Adrenal gland (tissue), 9 donors: ENCODE measurements at regions not wholly inside any gene's neighbourhood (a gene's known extent, or its start where the extent isn't known, plus 50 kb on each side); places are given as distances from the start of the nearest gene placed in this dataset.

Source experiments
- DNase-seq, 7 donors: peaks; one replicate each; pipeline ENCODE4 v3.0.0-alpha.2; 2019 to 2020
- H3K27ac ChIP-seq, 5 donors: fragments of 200-600 bp; sonication (generic) in 4 of 5; 1 replicate in 3 of 5; 2 replicates in 2 of 5; pipeline versions ENCODE4 v1.5.1 to v1.8.0; 2016 to 2020; ENCODE audit warnings: mild to moderate bottlenecking in 1 of 5
- H3K27me3 ChIP-seq: fragments of 200-600 bp; 2 replicates; pipeline ENCODE4 v1.8.0; 2021
- H3K36me3 ChIP-seq, 2 donors: fragments of 200-600 bp; replicated peaks in 1 of 2; 1 replicate in 1 of 2; 2 replicates in 1 of 2; pipeline versions ENCODE4 v1.5.1 to v1.8.0; 2018 to 2022
- H3K4me1 ChIP-seq, 2 donors: fragments of 200-600 bp; replicated peaks in 1 of 2; 1 replicate in 1 of 2; 2 replicates in 1 of 2; pipeline versions ENCODE4 v1.5.1 to v1.8.0; 2018 to 2021
- H3K4me3 ChIP-seq, 4 donors: fragments of 200-600 bp; sonication (generic) in 3 of 4; one replicate each; pipeline ENCODE4 v1.5.1; 2016 to 2018
- H3K9me3 ChIP-seq, 3 donors: fragments of 200-600 bp; sonication (generic) in 1 of 3; replicated peaks in 1 of 3; 1 replicate in 2 of 3; 2 replicates in 1 of 3; pipeline versions ENCODE4 v1.5.1 to v1.8.0; 2016 to 2021
- POLR2A ChIP-seq, 2 donors: fragments of 450-650 bp; IDR thresholded peaks; one replicate each; pipeline ENCODE4 v1.6.1; 2017; ENCODE audit warnings: antibody characterized with exemption in 2 of 2, mild to moderate bottlenecking in 2 of 2, moderate library complexity in 1 of 2
- WGBS, 4 donors: extraction: QIAGEN DNeasy Blood & Tissue Kit in 2 of 4; methylation state at CpG; one replicate each; pipeline versions ENCODE4 v1.1.5 to v1.1.7; 2013 to 2017; 5-methylcytosine and 5-hydroxymethylcytosine counted together
- intact Hi-C, 2 donors: fragments of 100-400 bp; cut with DNase I; formaldehyde crosslinking; loops; one replicate each; pipeline versions ENCODE4 v1.14.1 to v1.15.0; 2022 to 2023
- TF ChIP-seq, protein P1 (sequence below), 6 experiments: fragments of 450-650 bp in 4 of 6; fragments of 200-600 bp in 2 of 6; sonication (generic) in 1 of 6; IDR thresholded peaks; 1 replicate in 5 of 6; 2 replicates in 1 of 6; pipeline versions ENCODE4 v1.5.1 to v1.8.0; 2016 to 2021; ENCODE audit warnings: antibody characterized with exemption in 6 of 6, mild to moderate bottlenecking in 2 of 6, moderate library complexity in 1 of 6
- donor health status: healthy with polysubstance abuse.
- donor health status: Bipolar disorder and iron deficiency.
- donor health status: DM: yes; HTN: yes; CAD: no.
- donor health status: DM: no; HTN: no; CAD: no.
- donor health status: DM: no; HTN: no; CAD: no.

DNA sequence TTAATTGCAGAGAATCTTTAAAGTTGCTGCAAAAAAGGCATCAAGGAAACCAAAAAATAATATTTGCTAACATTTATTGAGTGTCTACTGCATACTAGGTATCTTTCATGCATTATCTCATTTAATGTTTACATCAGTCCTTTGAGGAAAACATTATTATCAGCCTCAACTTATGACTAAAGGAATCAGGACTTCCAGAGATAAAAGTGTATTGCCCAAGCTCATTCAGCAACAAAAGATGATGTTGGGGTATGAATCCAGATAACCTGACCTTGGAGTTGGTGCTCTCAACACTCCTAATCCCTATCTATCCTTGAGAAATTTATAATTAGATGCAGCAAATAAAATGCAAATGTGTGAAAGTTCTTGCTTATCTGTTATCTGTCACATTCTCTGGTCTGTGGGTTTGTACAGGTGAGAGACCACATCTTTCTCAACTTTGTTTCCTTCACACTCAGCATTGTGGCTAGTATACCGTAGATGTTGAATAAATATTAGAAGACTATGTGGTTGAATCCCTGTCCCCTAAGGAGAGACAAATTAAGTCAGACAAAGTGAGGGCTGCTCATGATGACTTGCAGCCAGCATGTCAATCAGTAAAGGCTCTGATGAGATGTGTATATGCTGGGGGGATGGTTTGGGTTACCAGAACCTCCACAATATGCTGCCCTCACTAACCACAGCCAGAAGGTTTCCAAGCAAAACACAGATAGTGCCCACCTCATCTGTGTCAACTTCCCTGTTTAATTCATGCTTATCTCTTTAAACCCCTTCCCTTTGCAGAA is 82.6 kb downstream of the NOG start:
- no peak overlapping the region for H3K4me3 ChIP-seq
- H3K27ac ChIP-seq, result no peak overlapping the region
- intact Hi-C loops, result no loop called here
- DNase-seq, result no peak
- peaks cover 37% of the 10 kb centered on the region for H3K27me3 ChIP-seq
- 52 to 79% (median 55%) methylated on average over 1 of the region's 1 CpG for WGBS, 4 donors
- H3K36me3 ChIP-seq, result no peaks in the 10 kb centered on the region
- TF ChIP-seq POLR2A (IDR thresholded peaks at IDR 0.05), result no peak
- TF ChIP-seq, protein P1, sequence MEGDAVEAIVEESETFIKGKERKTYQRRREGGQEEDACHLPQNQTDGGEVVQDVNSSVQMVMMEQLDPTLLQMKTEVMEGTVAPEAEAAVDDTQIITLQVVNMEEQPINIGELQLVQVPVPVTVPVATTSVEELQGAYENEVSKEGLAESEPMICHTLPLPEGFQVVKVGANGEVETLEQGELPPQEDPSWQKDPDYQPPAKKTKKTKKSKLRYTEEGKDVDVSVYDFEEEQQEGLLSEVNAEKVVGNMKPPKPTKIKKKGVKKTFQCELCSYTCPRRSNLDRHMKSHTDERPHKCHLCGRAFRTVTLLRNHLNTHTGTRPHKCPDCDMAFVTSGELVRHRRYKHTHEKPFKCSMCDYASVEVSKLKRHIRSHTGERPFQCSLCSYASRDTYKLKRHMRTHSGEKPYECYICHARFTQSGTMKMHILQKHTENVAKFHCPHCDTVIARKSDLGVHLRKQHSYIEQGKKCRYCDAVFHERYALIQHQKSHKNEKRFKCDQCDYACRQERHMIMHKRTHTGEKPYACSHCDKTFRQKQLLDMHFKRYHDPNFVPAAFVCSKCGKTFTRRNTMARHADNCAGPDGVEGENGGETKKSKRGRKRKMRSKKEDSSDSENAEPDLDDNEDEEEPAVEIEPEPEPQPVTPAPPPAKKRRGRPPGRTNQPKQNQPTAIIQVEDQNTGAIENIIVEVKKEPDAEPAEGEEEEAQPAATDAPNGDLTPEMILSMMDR (IDR thresholded peaks at IDR 0.05), result no peak
- no peaks in the 10 kb centered on the region for H3K9me3 ChIP-seq
- no peaks in the 10 kb centered on the region for H3K4me1 ChIP-seq

DNA sequence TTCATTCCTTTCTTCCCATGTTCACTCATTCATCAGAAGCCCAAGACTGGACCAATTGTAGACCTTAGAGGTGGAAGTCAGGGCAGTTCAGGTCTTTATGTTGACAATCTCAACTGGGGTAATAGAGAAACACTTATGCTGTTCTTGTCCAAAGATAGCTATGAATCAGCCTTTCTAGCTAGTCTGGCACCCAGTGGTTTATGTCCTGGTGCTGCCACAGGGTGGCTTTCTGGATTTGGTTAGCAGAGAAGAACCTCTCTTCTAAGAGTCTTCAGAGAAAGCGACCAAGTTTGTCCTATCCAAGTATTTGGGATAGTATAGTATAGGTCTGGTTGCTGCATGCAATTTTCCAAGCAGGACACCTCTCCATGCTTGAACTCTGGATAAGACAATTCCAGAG is 83.3 kb downstream of the NOG start:
- Histone ChIP-seq H3K9me3 (no peaks in the 10 kb centered on the region), H3K4me3 (no peak overlapping the region), H3K27me3 (peaks cover 41% of the 10 kb centered on the region), H3K4me1 (no peaks in the 10 kb centered on the region), H3K27ac (no peak overlapping the region), H3K36me3 (no peaks in the 10 kb centered on the region)
- DNase-seq, result no peak
- 70 to 94% (median 83%) methylated on average over 1 of the region's 1 CpG for WGBS, 4 donors
- intact Hi-C loops, result no loop called here
- no peak for TF ChIP-seq POLR2A (IDR thresholded peaks at IDR 0.05)
- TF ChIP-seq, protein P1 (IDR thresholded peaks at IDR 0.05), result no peak

DNA sequence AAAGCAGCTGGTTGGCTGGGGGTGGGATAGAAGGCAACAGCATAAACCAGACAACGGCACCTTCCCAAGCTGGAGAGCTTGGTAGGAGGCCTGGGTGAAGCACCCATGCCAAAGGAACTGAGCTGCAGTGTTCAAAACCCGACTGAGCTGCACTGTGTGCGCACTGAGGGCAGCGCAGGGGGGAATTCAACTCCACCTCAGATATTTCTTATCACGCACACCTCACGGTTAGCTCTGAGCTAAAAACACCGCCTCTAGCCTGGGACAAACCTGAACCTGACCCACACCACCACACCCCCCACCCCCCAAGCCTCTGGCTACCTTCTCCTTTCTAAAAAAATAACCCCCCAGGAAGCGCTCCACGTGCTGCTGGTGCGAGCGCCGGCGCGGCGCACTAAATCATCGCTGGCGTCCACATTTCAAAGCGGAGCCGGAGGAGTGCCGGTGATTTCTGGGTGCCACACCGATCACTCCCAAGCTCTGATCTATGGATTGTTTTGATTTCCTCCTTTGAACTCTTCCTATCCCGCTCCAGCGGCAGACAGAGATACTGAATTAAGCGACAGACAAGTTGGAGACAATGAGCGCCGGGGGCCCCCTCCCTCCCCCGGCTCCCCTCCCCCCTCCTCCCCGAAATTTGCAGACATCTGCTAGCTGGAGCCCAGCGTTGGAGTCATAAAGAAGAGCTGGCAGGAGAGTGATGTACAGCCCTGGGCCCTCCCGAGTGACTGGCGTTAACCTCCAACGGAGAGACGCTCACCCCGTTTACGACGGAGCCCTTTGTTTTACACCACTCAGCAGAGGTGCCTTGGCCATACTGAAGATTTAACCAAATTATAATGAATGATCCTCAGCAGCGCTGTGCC is 85.0 kb downstream of the NOG start:
- DNase-seq, result no peak
- intact Hi-C loops, result no loop called here
- H3K36me3 ChIP-seq, result no peaks in the 10 kb centered on the region

More for the DNA sequence above, 85.0 kb downstream of the NOG start:
- Histone ChIP-seq H3K4me3 (peak overlapping the region in 1 of 4 donors; percentile 31), H3K27ac (no peak overlapping the region), H3K27me3 (peaks cover 55% of the 10 kb centered on the region), H3K4me1 (no peaks in the 10 kb centered on the region), H3K9me3 (no peaks in the 10 kb centered on the region)
- TF ChIP-seq POLR2A (IDR thresholded peaks at IDR 0.05), result no peak
- TF ChIP-seq, protein P1 (IDR thresholded peaks at IDR 0.05), result no peak
- 7 to 10% (median 8%) methylated on average over 25 to 37 of the region's 37 CpGs for WGBS, 4 donors
